H1 (cell line): ENCODE measurements at regions not wholly inside any gene's neighbourhood (a gene's known extent, or its start where the extent isn't known, plus 50 kb on each side); places are given as distances from the start of the nearest gene placed in this dataset.

ENCODE experiments used
- BACH1 ChIP-seq: IDR thresholded peaks from 2 replicates; pipeline ENCODE4 v1.6.1; 2012; ENCODE audit warnings: low read length, improper control_type of control experiment
- CTCF ChIP-seq, 3 experiments: IDR thresholded peaks; 1 replicate in 2 of 3; 2 replicates in 1 of 3; pipeline versions ENCODE4 v1.5.1 to v1.6.1; 2011; ENCODE audit warnings: low read length in 3 of 3, mild to moderate bottlenecking in 3 of 3, inconsistent platforms in 2 of 3, low read depth in 1 of 3, moderate library complexity in 1 of 3; ENCODE audit not compliant: insufficient read depth in 1 of 3; ENCODE audit errors: control extremely low read depth in 1 of 3
- RNF2 ChIP-seq: fragments of 200-900, 300-1000 bp; sonication (generic); IDR thresholded peaks from 2 replicates; pipeline ENCODE4 v1.7.1; 2016; ENCODE audit warnings: borderline replicate concordance, low read depth, mild to moderate bottlenecking, antibody characterized with exemption, low read length; ENCODE audit not compliant: poor library complexity, severe bottlenecking; ENCODE audit errors: missing control alignments

DNA sequence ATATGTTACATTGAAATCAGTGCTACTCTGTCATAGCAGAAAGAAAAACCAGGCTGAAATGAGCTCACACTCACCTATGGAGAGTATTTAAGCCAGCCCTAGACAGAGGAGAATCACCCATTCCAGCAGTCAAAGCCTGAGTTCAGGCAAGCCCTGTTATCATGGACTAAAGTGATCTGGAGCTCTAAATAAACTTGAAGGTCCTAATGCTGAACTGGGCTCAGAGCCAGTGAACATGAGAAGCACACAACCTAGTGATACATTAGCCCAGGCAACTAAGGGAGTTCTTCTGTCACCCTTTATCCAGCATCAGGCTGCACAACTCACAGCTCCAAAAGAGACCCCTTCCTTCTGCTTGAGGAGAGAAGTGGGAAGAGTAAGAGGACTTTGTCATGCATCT is 425.0 kb downstream of the COL12A1 start (continued):
- TF ChIP-seq CTCF (IDR thresholded peaks at IDR 0.05; ENCODE audit: control extremely low read depth in 1 of 3, insufficient read depth in 1 of 3, low read depth in 1 of 3, low read length in 3 of 3) (no peak), BACH1 (no peak), RNF2 (no peak)
